Testis (tissue), 2 donors: ENCODE measurements at regions not wholly inside any gene's neighbourhood (a gene's known extent, or its start where the extent isn't known, plus 50 kb on each side); places are given as distances from the start of the nearest gene placed in this dataset.

Experiments used
- POLR2A ChIP-seq: fragments of 450-650 bp; IDR thresholded peaks from one replicate; pipeline ENCODE4 v1.6.1; 2017; ENCODE audit warnings: antibody characterized with exemption, mild to moderate bottlenecking, moderate library complexity
- TF ChIP-seq, protein P1 (sequence below), 3 experiments: fragments of 450-650 bp in 2 of 3; fragments of 200-600 bp in 1 of 3; sonication (generic) in 1 of 3; IDR thresholded peaks; one replicate each; pipeline ENCODE4 v1.5.1; 2016 to 2019; ENCODE audit warnings: antibody characterized with exemption in 3 of 3, mild to moderate bottlenecking in 2 of 3, moderate library complexity in 1 of 3

DNA sequence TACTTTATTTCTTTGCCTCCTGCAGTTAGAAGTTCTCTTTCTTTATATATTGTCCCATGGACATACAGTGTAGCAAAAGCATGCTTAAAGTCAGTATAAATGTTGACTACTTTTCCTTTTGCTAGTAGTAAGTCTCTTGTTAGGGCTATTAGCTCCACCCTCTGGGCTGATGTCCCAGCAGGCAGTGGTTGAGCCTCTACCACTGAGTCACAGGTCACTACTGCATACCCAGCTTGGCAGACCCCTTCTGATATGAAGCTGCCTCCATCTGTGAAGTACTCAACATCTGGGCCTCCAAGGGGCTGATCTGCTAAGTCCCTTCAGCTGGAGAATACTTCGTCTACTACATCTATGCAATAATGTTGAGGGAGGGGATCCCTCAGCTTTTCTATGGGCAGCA, 61.0 kb upstream of the SLC35G4 start:
- TF ChIP-seq POLR2A: no peak
- TF ChIP-seq, protein P1, sequence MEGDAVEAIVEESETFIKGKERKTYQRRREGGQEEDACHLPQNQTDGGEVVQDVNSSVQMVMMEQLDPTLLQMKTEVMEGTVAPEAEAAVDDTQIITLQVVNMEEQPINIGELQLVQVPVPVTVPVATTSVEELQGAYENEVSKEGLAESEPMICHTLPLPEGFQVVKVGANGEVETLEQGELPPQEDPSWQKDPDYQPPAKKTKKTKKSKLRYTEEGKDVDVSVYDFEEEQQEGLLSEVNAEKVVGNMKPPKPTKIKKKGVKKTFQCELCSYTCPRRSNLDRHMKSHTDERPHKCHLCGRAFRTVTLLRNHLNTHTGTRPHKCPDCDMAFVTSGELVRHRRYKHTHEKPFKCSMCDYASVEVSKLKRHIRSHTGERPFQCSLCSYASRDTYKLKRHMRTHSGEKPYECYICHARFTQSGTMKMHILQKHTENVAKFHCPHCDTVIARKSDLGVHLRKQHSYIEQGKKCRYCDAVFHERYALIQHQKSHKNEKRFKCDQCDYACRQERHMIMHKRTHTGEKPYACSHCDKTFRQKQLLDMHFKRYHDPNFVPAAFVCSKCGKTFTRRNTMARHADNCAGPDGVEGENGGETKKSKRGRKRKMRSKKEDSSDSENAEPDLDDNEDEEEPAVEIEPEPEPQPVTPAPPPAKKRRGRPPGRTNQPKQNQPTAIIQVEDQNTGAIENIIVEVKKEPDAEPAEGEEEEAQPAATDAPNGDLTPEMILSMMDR (IDR thresholded peaks at IDR 0.05): no peak
